Testis (tissue), 2 donors: ENCODE measurements at regions not wholly inside any gene's neighbourhood (a gene's known extent, or its start where the extent isn't known, plus 50 kb on each side); places are given as distances from the start of the nearest gene placed in this dataset.
"Not testable (repeated sequence)": the region's sequence is repeated elsewhere in the genome, so short reads cannot be mapped to it uniquely, and the experiment has no call there.

ENCODE experiments used
- DNase-seq: peaks from one replicate; pipeline ENCODE4 v3.0.0-alpha.2; 2019
- H3K27ac ChIP-seq, 2 donors: fragments of 200-600 bp; sonication (generic); one replicate each; pipeline ENCODE4 v1.5.1; 2019
- H3K27me3 ChIP-seq: fragments of 200-600 bp; sonication (generic); one replicate; pipeline ENCODE4 v1.5.1; 2019
- H3K36me3 ChIP-seq: fragments of 200-600 bp; sonication (generic); one replicate; pipeline ENCODE4 v1.5.1; 2017; ENCODE audit warnings: low read depth; ENCODE audit errors: missing control alignments
- H3K4me1 ChIP-seq: fragments of 200-600 bp; sonication (generic); one replicate; pipeline ENCODE4 v1.5.1; 2019
- H3K4me3 ChIP-seq, 2 donors: fragments of 200-600 bp; sonication (generic); one replicate each; pipeline ENCODE4 v1.5.1; 2017 to 2019
- H3K9me3 ChIP-seq: fragments of 200-600 bp; sonication (generic); one replicate; pipeline ENCODE4 v1.5.1; 2017
- CTCF ChIP-seq, 3 experiments: fragments of 450-650 bp in 2 of 3; fragments of 200-600 bp in 1 of 3; sonication (generic) in 1 of 3; IDR thresholded peaks; one replicate each; pipeline ENCODE4 v1.5.1; 2016 to 2019; ENCODE audit warnings: antibody characterized with exemption in 3 of 3, mild to moderate bottlenecking in 2 of 3, moderate library complexity in 1 of 3
- POLR2A ChIP-seq: fragments of 450-650 bp; IDR thresholded peaks from one replicate; pipeline ENCODE4 v1.6.1; 2017; ENCODE audit warnings: antibody characterized with exemption, mild to moderate bottlenecking, moderate library complexity
- WGBS, 2 donors: methylation state at CpG; one replicate each; pipeline ENCODE4 v1.1.5; 2018; 5-methylcytosine and 5-hydroxymethylcytosine counted together
- intact Hi-C: fragments of 100-400 bp; cut with DNase I; formaldehyde crosslinking; loops from one replicate; pipeline ENCODE4 v1.15.1; 2023; ENCODE audit warnings: low total_unique reads

GRCh38 chr6:27752038-27752885, 159.9 kb downstream of the OR2B2 start:
- TF ChIP-seq CTCF (IDR thresholded peaks at IDR 0.05) (peak; percentile 71 to 76 (median 76)), POLR2A (no peak)
- DNase-seq: peak; percentile 70
- Histone ChIP-seq H3K9me3 (no peaks in the 10 kb centered on the region), H3K36me3 (no peaks in the 10 kb centered on the region), H3K4me3 (peak overlapping the region; percentile 78 to 85), H3K27ac (peak overlapping the region; percentile 84 to 92), H3K27me3 (no peaks in the 10 kb centered on the region), H3K4me1 (peaks cover 8% of the 10 kb centered on the region)
- 8 to 9% methylated on average over 24 of the region's 24 CpGs for whole genome bisulfite sequencing, 2 donors
- intact Hi-C loops: no loop called here

GRCh38 chr6:27748661-27749060, 163.5 kb downstream of the OR2B2 start:
- TF ChIP-seq POLR2A: no peak
- no peak for TF ChIP-seq CTCF (IDR thresholded peaks at IDR 0.05)
- H3K4me1 ChIP-seq: peaks cover under 1% of the 10 kb centered on the region
- no peak overlapping the region for H3K27ac ChIP-seq
- 76 to 90% methylated on average over 7 of the region's 7 CpGs for WGBS, 2 donors
- H3K27me3 ChIP-seq: no peaks in the 10 kb centered on the region
- H3K4me3 ChIP-seq: no peak overlapping the region
- no peaks in the 10 kb centered on the region for H3K9me3 ChIP-seq
- no peaks in the 10 kb centered on the region for H3K36me3 ChIP-seq
- no peak for DNase-seq
- intact Hi-C loops: no loop called here

- no peak for TF ChIP-seq POLR2A
- no peak for TF ChIP-seq CTCF (IDR thresholded peaks at IDR 0.05)
- Histone ChIP-seq H3K9me3 (no peaks in the 10 kb centered on the region), H3K27ac (no peak overlapping the region), H3K4me1 (no peaks in the 10 kb centered on the region), H3K27me3 (no peaks in the 10 kb centered on the region), H3K36me3 (no peaks in the 10 kb centered on the region), H3K4me3 (no peak overlapping the region)
- 83 to 89% methylated on average over 6 of the region's 6 CpGs for WGBS, 2 donors
- intact Hi-C loops: no loop called here
- no peak for DNase-seq
Measured at GRCh38 chr6:27747637-27748036, 164.6 kb downstream of the OR2B2 start.

GRCh38 chr6:27746860-27747259, 165.3 kb downstream of the OR2B2 start:
- H3K27me3 ChIP-seq, intact Hi-C loops, H3K9me3 ChIP-seq, H3K4me3 ChIP-seq, H3K36me3 ChIP-seq, H3K27ac ChIP-seq, DNase-seq, H3K4me1 ChIP-seq: not testable (repeated sequence)
- 61 to 65% methylated on average over 4 of the region's 4 CpGs for WGBS, 2 donors

GRCh38 chr6:27743787-27744186, 168.4 kb downstream of the OR2B2 start:
- no peaks in the 10 kb centered on the region for H3K9me3 ChIP-seq
- no peaks in the 10 kb centered on the region for H3K36me3 ChIP-seq
- 11 to 12% methylated on average over 7 of the region's 7 CpGs for WGBS, 2 donors
- no peak for TF ChIP-seq POLR2A
- TF ChIP-seq CTCF (IDR thresholded peaks at IDR 0.05): no peak
- intact Hi-C loops: no loop called here
- no peak overlapping the region for H3K27ac ChIP-seq
- DNase-seq: no peak
- H3K4me3 ChIP-seq: peak overlapping the region in 1 of 2 donors; percentile 29
- no peaks in the 10 kb centered on the region for H3K4me1 ChIP-seq
- H3K27me3 ChIP-seq: no peaks in the 10 kb centered on the region
